GM19397 (cell line): ENCODE measurements at regions not wholly inside any gene's neighbourhood (a gene's known extent, or its start where the extent isn't known, plus 50 kb on each side); places are given as distances from the start of the nearest gene placed in this dataset.
A peak's percentile ranks its signal among the peaks of the same experiment; 100 is the strongest.
"Not testable (repeated sequence)": the region's sequence is repeated elsewhere in the genome, so short reads cannot be mapped to it uniquely, and the experiment has no call there.

Source experiments
- ATAC-seq: cut with Tn5 transposase; IDR thresholded peaks from one replicate; pipeline ENCODE4 v1.9.1; 2021; ENCODE audit warnings: mild to moderate bottlenecking, moderate library complexity; ENCODE audit not compliant: unreplicated experiment

DNA sequence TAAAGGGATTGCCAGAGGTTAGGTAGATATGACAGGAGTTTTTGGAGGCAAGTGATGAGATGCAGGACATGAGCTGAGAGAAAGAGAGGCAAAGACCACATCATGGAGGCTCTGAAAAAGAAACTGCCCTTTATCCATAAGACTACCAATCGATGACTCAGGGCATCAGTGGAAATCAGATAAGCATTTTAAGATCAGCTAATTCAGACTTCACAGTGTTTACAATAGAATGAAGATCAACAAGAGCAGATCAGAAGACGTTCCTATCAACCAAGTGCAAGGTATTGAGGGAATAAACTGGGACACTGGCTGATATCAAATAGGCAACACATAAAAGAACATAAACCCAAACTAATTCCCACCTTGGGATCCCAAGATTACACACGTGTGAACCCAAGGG is 227.2 kb downstream of the SLCO4C1 start:
- no peak for ATAC-seq

DNA sequence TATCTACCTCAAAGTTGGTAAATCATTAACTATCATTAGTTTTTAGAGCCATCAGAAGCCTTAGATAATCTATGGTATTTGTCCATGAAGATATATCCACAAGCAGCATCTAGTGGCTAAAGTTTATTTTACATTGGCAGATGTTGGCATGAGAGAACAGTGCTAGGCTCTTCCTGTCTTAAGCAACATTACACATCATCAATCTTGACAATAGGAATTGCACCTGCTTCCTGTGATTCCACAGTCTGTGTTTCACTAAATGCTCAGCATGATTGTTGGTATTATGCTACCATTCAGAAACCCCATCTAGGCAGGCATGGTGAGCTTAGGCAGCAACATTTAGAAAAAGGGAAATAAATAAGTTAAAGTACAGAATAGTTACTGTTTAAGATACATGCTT is 246.6 kb downstream of the SLCO4C1 start:
- no peak for ATAC-seq

- ATAC-seq: no peak
Observed at GRCh38 chr5:102048940-102049339, 247.1 kb downstream of the SLCO4C1 start.

GRCh38 chr5:102047073-102047472 is 249.0 kb downstream of the SLCO4C1 start:
- not testable (repeated sequence) for ATAC-seq

DNA sequence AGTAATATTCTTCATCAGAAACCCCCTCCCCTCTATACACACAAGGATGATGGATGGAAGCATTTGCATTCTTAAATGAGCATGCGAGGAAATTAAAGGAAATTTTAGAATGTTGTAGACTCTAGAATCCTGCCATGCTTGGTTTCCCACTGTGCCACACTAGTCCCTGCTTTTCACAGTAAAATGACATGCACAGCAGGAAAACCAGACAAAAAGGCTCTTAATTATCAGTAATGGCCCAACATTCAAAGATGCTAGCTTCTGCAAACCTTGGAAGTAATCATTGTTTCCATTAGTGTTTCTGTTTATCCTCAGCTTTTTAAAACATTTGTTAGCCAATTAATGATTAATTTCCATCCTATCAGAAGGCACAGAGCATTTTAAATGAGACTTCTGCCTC is 255.8 kb downstream of the SLCO4C1 start:
- no peak for ATAC-seq

DNA sequence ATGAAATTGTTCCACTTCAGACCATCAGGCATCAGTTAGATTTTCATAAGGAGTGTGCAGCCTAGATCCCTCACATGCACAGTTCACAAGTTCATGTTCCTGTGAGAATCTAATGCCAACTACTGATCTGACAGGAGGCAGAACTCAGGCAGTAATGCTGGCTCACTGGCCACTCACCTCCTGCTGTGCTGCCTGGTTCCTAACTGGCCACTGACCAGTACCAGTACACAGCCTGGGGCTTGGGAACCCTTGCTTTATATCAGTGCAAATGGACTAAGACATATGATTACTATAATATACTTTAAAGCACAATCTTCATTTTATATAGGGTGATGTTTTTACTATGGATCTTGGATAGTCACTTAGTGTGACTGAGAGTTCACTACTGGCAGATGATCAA is 259.2 kb downstream of the SLCO4C1 start:
- ATAC-seq: no peak

- ATAC-seq: no peak
Observed at GRCh38 chr5:102031711-102032110, 264.4 kb downstream of the SLCO4C1 start.

GRCh38 chr5:102018690-102019089 is 277.4 kb downstream of the SLCO4C1 start:
- ATAC-seq: no peak

- ATAC-seq: no peak
Observed at GRCh38 chr5:102018279-102018678, 277.8 kb downstream of the SLCO4C1 start.

GRCh38 chr5:102014371-102014770 is 281.7 kb downstream of the SLCO4C1 start:
- no peak for ATAC-seq

GRCh38 chr5:102010644-102011043 is 285.4 kb downstream of the SLCO4C1 start:
- ATAC-seq: no peak

DNA sequence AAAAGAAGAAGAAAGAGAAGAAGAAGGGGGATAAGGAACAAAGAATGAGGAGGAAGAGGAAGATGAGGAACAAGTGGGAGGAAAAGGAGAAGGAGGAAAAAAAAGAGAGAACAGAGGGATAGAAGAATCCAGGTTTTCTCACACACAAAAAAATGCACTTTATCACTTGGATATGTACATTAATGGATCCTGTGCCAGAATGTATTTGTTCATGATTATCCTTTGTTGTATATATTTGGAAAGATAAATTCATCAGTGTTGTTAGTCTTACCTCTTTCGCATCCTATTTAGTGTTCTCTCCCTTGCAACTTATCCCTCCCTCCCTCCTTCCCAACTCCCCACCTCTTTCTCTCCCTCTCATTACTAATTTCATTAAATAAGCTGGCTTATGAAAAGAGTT is 298.8 kb downstream of the SLCO4C1 start:
- ATAC-seq: no peak

- ATAC-seq: no peak
Observed at GRCh38 chr5:101995585-101995984, 300.5 kb downstream of the SLCO4C1 start.

- ATAC-seq: no peak
Observed at GRCh38 chr5:101991486-101991885, 304.6 kb downstream of the SLCO4C1 start.

- no peak for ATAC-seq
Observed at GRCh38 chr5:101989659-101990058, 306.4 kb downstream of the SLCO4C1 start.

GRCh38 chr5:101977729-101978345 is 318.2 kb downstream of the SLCO4C1 start:
- peak; percentile 69 for ATAC-seq

DNA sequence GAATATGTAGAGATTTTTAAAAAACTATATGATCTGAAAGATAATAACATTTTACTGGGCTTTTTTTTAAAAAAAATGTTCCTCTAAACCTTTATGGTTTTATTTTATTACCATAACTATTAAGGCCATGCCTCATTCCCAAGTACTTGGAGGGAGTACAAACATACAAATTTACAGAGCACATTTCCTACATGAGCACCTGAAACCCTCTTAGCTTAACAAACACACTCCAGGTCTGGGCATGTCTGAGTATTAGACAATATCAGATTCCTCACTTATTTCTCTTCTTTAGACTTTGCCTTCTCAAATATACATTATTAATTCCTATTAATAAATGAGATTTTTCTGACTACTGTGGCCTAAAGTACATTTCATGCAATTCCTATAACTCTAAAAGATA is 319.2 kb downstream of the SLCO4C1 start:
- no peak for ATAC-seq

DNA sequence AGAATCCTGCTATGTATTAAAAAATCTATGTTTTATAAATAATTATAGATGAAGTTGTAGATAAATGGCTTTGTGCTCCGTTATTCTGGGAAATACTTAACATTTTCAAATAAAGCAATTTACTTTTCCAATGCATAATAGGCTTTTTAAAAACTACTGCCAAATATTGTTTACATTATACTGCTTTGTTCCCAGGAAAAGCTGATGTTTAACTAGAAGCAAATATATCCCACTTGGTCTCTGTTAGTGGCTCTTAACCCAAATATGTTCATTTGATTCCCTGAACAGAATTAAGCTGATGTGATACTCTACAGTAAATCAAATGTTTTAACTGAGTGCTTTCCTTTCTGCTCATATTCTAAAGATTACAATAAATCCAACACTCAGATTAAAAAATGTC is 326.3 kb downstream of the SLCO4C1 start:
- ATAC-seq: no peak

DNA sequence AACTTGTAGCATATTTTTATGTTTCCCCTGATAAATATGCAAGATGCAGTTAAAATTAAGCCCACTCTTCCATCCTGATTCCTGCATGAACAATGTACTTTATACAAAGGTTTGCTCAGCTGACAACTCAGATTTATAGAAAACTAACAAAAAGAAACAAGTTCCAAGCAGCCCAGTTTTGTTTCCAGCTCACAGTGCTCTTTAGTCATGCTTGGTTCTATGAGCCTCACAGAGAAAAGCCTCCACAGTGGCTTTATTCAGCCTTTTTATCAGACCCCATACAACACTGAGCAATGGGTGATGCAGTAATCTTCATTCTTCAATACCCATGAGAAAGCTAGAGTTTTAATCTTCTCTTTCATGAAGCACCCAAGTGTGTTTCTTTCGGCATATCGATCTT is 329.6 kb downstream of the SLCO4C1 start:
- ATAC-seq: no peak

DNA sequence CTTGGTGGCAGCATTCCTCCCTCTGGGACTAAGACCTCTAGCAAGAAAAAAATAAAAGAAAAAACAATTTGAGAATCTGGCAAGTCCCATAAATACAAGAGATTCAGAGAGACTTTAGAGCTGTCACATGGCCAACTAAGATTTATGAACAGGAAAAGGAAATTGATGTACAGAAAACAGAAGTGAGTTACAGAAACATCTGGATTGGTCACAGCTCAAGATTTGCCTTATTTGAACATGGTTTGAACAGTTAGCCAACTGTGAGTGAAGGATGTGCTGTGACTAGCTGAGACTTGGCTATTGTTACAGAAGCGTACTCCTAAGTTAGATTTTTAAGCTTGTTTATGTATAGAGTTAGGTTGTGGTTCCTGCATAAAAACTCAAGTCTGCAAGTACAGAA is 340.2 kb downstream of the SLCO4C1 start:
- no peak for ATAC-seq

DNA sequence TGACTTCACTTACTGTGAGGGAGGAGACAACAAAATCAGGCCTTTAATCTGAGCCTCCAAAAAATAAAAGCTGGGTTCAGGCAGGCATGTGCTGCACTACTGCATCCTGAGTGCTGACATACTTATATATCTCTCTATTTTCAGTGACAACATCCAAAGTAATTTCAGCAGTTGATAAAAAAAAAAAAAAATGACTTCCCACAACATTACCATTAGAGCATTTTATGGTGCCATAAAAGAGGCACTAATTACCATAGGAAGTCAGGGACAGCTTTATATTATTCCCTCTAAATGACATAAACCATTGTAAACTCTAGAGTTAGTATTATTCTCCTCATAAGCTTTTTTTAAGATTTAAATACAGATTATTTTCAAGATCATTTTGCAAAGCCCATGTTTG is 346.1 kb downstream of the SLCO4C1 start:
- no peak for ATAC-seq

GRCh38 chr5:101948615-101949014 is 347.5 kb downstream of the SLCO4C1 start:
- no peak for ATAC-seq

DNA sequence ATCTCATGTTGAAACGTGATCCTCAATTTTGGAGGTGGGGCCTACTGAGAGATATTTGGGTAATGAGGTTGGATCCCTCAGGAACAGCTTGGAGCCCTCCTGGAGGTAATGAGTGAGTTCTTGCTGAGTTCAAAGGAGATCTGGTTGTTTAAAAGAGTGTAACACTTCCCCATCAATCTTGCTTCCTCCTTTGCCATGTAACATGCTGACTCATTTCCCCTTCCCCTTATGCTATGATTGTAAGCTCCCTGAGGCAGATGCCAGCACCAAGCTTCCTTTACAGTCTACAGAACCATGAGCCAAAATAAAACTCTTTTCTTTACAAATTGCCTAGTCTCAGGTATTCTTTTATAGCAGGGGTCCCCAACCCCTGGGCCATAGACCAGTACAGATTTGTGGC is 352.3 kb downstream of the SLCO4C1 start:
- no peak for ATAC-seq
